Karpas-422 (cell line): ENCODE measurements at regions not wholly inside any gene's neighbourhood (a gene's known extent, or its start where the extent isn't known, plus 50 kb on each side); places are given as distances from the start of the nearest gene placed in this dataset.

Source experiments
- DNase-seq: peaks from one replicate; pipeline ENCODE4 v3.0.0-alpha.2; 2015
- H2AFZ ChIP-seq: fragments of 200-600 bp; sonication (generic); 2 replicates; pipeline ENCODE4 v1.6.1; 2014; ENCODE audit warnings: antibody characterized with exemption, low read length, mixed read lengths
- H3K27ac ChIP-seq: fragments of 200-600 bp; sonication (generic); 2 replicates; pipeline ENCODE4 v1.5.1; 2014; ENCODE audit warnings: mild to moderate bottlenecking, low read length, moderate library complexity
- H3K27me3 ChIP-seq: fragments of 200-600 bp; sonication (generic); 2 replicates; pipeline ENCODE4 v1.6.1; 2014; ENCODE audit warnings: low read length, mixed read lengths
- H3K36me3 ChIP-seq: fragments of 200-600 bp; sonication (generic); 2 replicates; pipeline ENCODE4 v1.6.1; 2014; ENCODE audit warnings: low read length, mixed read lengths; ENCODE audit not compliant: insufficient read depth
- H3K4me1 ChIP-seq: fragments of 200-600 bp; sonication (generic); 2 replicates; pipeline ENCODE4 v1.6.1; 2014; ENCODE audit warnings: mild to moderate bottlenecking, low read length, mixed read lengths
- H3K4me2 ChIP-seq: fragments of 200-600 bp; sonication (generic); 2 replicates; pipeline ENCODE4 v1.6.1; 2014; ENCODE audit warnings: low read length, low read depth, mild to moderate bottlenecking; ENCODE audit not compliant: poor library complexity, severe bottlenecking
- H3K4me3 ChIP-seq: fragments of 200-600 bp; sonication (generic); 2 replicates; pipeline ENCODE4 v1.5.1; 2014; ENCODE audit warnings: mild to moderate bottlenecking, antibody characterized with exemption, low read length, mixed read lengths
- H3K79me2 ChIP-seq: fragments of 200-600 bp; sonication (generic); 2 replicates; pipeline ENCODE4 v1.6.1; 2014; ENCODE audit warnings: mild to moderate bottlenecking, low read length, mixed read lengths
- H3K9ac ChIP-seq: fragments of 200-600 bp; sonication (generic); 2 replicates; pipeline ENCODE4 v1.6.0; 2014; ENCODE audit warnings: low read length
- H3K9me2 ChIP-seq: fragments of 200-600 bp; sonication (generic), shearing (Covaris generic); replicated peaks from 2 replicates; pipeline ENCODE4 v1.6.0; 2014; ENCODE audit warnings: mild to moderate bottlenecking, low read length, moderate library complexity; ENCODE audit not compliant: insufficient read depth
- H3K9me3 ChIP-seq: fragments of 300-700, 200-600 bp; sonication (generic); 2 replicates; pipeline ENCODE4 v1.6.1; 2014; ENCODE audit warnings: low read length, mixed read lengths
- H4K20me1 ChIP-seq: fragments of 200-600 bp; sonication (generic); 2 replicates; pipeline ENCODE4 v1.6.1; 2014; ENCODE audit warnings: mild to moderate bottlenecking, antibody characterized with exemption, low read length, low read depth; ENCODE audit not compliant: insufficient read depth

DNA sequence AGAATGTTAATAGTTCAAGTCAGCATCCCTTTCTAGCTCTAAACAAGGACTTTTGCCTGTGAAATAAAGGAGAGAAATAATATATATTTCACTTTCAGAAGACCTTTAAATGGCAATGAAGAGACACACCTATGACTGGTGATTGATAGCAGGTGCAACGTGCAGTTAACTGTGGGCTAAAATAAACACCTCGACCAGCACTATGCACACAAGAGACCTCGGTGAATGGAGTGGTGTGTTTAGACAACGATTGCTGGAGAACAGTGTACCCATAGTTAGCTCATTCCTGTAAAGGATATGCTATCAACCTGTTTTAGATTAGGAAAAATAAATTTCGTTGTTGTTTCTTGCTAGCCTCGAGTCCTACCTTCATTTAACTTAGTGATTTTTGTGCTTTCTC, 143.4 kb downstream of the NR4A2 start:
- H2AFZ ChIP-seq: no peak overlapping the region

GRCh38 chr2:156182132-156182531, 150.4 kb downstream of the NR4A2 start:
- Histone ChIP-seq H3K9me2 (no peaks in the 10 kb centered on the region), H3K4me1 (no peaks in the 10 kb centered on the region), H3K9me3 (0 out of 2 replicates have a peak, but pooled peaks cover 3% of the 10 kb centered on the region), H3K27ac (no peak overlapping the region), H3K36me3 (no peaks in the 10 kb centered on the region), H3K4me2 (no peak overlapping the region), H3K27me3 (no peaks in the 10 kb centered on the region), H4K20me1 (no peaks in the 10 kb centered on the region), H2AFZ (no peak overlapping the region), H3K79me2 (no peaks in the 10 kb centered on the region), H3K9ac (no peak overlapping the region), H3K4me3 (no peak overlapping the region)
- DNase-seq: no peak

More for the DNA sequence above, 143.4 kb downstream of the NR4A2 start:
- Histone ChIP-seq H3K79me2 (no peaks in the 10 kb centered on the region), H3K36me3 (no peaks in the 10 kb centered on the region), H3K27ac (no peak overlapping the region), H3K9ac (no peak overlapping the region), H3K27me3 (no peaks in the 10 kb centered on the region), H3K4me1 (no peaks in the 10 kb centered on the region), H3K9me3 (peaks cover 7% of the 10 kb centered on the region; the same call in 1 of the 2 replicates), H3K4me2 (no peak overlapping the region), H3K9me2 (no peaks in the 10 kb centered on the region), H4K20me1 (no peaks in the 10 kb centered on the region), H3K4me3 (no peak overlapping the region)
- no peak for DNase-seq

DNA sequence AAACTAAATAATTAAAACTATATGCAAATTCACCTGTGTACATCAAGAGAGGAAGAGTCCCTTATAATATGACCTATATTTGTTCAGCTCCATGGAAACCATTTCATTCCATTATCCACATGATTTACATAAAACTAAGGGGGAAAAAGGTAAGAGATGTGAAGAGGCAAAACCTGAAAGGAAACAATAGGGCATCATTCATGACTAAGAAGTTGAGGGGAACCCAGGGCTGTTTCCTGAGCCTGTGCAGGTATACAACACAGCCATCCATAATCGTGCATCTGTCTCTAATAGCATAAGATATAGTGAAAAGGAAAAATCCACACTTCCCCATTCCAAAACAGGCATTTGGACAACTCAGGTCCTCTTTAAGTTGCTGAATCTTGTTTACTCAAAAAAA, 151.3 kb downstream of the NR4A2 start:
- no peaks in the 10 kb centered on the region for H3K9me2 ChIP-seq
- H3K79me2 ChIP-seq: no peaks in the 10 kb centered on the region
- 0 out of 2 replicates have a peak, but pooled peaks cover 3% of the 10 kb centered on the region for H3K9me3 ChIP-seq
- no peak overlapping the region for H3K27ac ChIP-seq
- DNase-seq: no peak
- H2AFZ ChIP-seq: no peak overlapping the region
- H3K9ac ChIP-seq: no peak overlapping the region
- H3K36me3 ChIP-seq: no peaks in the 10 kb centered on the region
- no peaks in the 10 kb centered on the region for H3K27me3 ChIP-seq
- H3K4me3 ChIP-seq: no peak overlapping the region
- H3K4me1 ChIP-seq: no peaks in the 10 kb centered on the region
- H4K20me1 ChIP-seq: no peaks in the 10 kb centered on the region
- H3K4me2 ChIP-seq: no peak overlapping the region

DNA sequence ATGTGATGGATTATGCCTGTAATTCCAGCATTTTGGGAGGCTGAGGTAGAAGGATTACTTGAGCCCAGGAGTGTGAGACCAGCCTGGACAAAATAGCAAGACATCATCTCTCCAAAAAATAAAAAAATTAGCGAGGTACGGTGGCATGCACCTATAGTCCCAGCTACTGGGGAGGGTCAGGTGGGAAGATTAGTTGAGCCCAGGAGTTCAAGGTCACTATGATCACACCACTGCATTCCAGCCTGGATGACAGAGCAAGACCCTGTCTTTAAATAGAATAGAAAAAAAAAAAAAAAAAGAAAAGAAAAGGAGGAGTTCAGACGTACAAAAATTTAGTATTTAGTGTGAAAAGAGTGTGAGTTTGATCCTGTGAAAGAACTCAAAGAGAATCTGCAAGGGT, 154.9 kb downstream of the NR4A2 start:
- H3K4me2 ChIP-seq: no peak overlapping the region
- H2AFZ ChIP-seq: no peak overlapping the region
- H3K79me2 ChIP-seq: no peaks in the 10 kb centered on the region
- no peak for DNase-seq
- no peaks in the 10 kb centered on the region for H3K9me2 ChIP-seq
- H3K27ac ChIP-seq: no peak overlapping the region
- H3K27me3 ChIP-seq: no peaks in the 10 kb centered on the region
- no peak overlapping the region for H3K9ac ChIP-seq
- H3K4me3 ChIP-seq: no peak overlapping the region
- 0 out of 2 replicates have a peak, but pooled peaks cover 6% of the 10 kb centered on the region for H3K9me3 ChIP-seq
- no peaks in the 10 kb centered on the region for H3K36me3 ChIP-seq
- no peaks in the 10 kb centered on the region for H3K4me1 ChIP-seq
- no peaks in the 10 kb centered on the region for H4K20me1 ChIP-seq

- no peaks in the 10 kb centered on the region for H3K27me3 ChIP-seq
- H3K9me2 ChIP-seq: no peaks in the 10 kb centered on the region
- no peaks in the 10 kb centered on the region for H3K4me1 ChIP-seq
- H3K9me3 ChIP-seq: 0 out of 2 replicates have a peak, but pooled peaks cover 6% of the 10 kb centered on the region
- H2AFZ ChIP-seq: no peak overlapping the region
- DNase-seq: no peak
- no peak overlapping the region for H3K4me3 ChIP-seq
- no peak overlapping the region for H3K9ac ChIP-seq
- no peak overlapping the region for H3K27ac ChIP-seq
- H3K36me3 ChIP-seq: no peaks in the 10 kb centered on the region
- H3K4me2 ChIP-seq: no peak overlapping the region
- H4K20me1 ChIP-seq: no peaks in the 10 kb centered on the region
- H3K79me2 ChIP-seq: no peaks in the 10 kb centered on the region
These were observed 156.6 kb downstream of the NR4A2 start for GRCh38 chr2:156175946-156176345.

GRCh38 chr2:156170929-156171328, 161.6 kb downstream of the NR4A2 start:
- no peak for DNase-seq
- Histone ChIP-seq H3K79me2 (no peaks in the 10 kb centered on the region), H3K9me2 (no peaks in the 10 kb centered on the region), H3K27me3 (no peaks in the 10 kb centered on the region), H3K36me3 (no peaks in the 10 kb centered on the region), H2AFZ (no peak overlapping the region), H3K4me3 (no peak overlapping the region), H4K20me1 (no peaks in the 10 kb centered on the region), H3K4me1 (no peaks in the 10 kb centered on the region), H3K9ac (no peak overlapping the region), H3K4me2 (no peak overlapping the region), H3K27ac (no peak overlapping the region), H3K9me3 (peaks cover 9% of the 10 kb centered on the region; the same call in 1 of the 2 replicates)

- no peak overlapping the region for H3K4me3 ChIP-seq
- no peak overlapping the region for H3K9ac ChIP-seq
- no peak for DNase-seq
- H3K9me2 ChIP-seq: no peaks in the 10 kb centered on the region
- H3K79me2 ChIP-seq: no peaks in the 10 kb centered on the region
- H3K4me2 ChIP-seq: no peak overlapping the region
- H4K20me1 ChIP-seq: no peaks in the 10 kb centered on the region
- peaks cover 8% of the 10 kb centered on the region; the same call in 1 of the 2 replicates for H3K9me3 ChIP-seq
- no peak overlapping the region for H3K27ac ChIP-seq
- H2AFZ ChIP-seq: no peak overlapping the region
- H3K27me3 ChIP-seq: no peaks in the 10 kb centered on the region
- H3K36me3 ChIP-seq: no peaks in the 10 kb centered on the region
- H3K4me1 ChIP-seq: no peaks in the 10 kb centered on the region
These were observed 166.8 kb downstream of the NR4A2 start for GRCh38 chr2:156165742-156166141.

- DNase-seq: no peak
- Histone ChIP-seq H3K79me2 (no peaks in the 10 kb centered on the region), H3K4me1 (no peaks in the 10 kb centered on the region), H3K27me3 (no peaks in the 10 kb centered on the region), H3K4me3 (no peak overlapping the region), H3K9me2 (no peaks in the 10 kb centered on the region), H4K20me1 (no peaks in the 10 kb centered on the region), H3K27ac (no peak overlapping the region), H3K9me3 (peaks cover 11% of the 10 kb centered on the region; the same call in 1 of the 2 replicates), H2AFZ (no peak overlapping the region), H3K36me3 (no peaks in the 10 kb centered on the region), H3K4me2 (no peak overlapping the region), H3K9ac (no peak overlapping the region)
These were observed 168.3 kb downstream of the NR4A2 start for GRCh38 chr2:156164091-156164720.
